Activated effector memory CD4-positive, alpha-beta T cell treated with anti-CD3 and anti-CD28 coated beads, Interleukin-2, amount 50 U/mL, for 16 hours (primary cell): ENCODE measurements at regions not wholly inside any gene's neighbourhood (a gene's known extent, or its start where the extent isn't known, plus 50 kb on each side); places are given as distances from the start of the nearest gene placed in this dataset.
"Not testable (repeated sequence)": the region's sequence is repeated elsewhere in the genome, so short reads cannot be mapped to it uniquely, and the experiment has no call there.

Experiments used
- DNase-seq: peaks from one replicate; pipeline ENCODE4 v3.0.0-alpha.2; 2020

- DNase-seq: no peak
Observed at GRCh38 chr4:38386654-38387188, 277.3 kb upstream of the KLF3 start.

- no peak for DNase-seq
Observed at GRCh38 chr4:38387348-38387747, 276.7 kb upstream of the KLF3 start.

DNA sequence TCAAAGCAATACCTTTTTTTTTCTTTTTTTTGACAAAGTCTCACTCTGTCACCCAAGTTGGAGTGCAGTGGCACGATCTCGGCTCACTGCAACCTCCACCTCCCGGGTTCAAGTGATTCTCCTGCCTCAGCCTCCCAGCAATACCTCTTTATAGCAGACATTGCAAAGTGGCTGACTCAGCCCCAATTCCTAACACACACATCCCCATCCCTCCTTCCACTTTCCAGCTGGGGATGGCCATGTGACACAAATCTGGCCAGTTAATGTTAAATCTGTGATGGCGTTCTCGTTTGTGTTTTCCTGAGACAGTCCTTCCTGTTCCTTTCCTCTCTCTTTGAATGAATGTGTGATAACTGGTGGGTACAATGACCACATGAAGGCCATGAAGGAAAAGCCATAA is 276.2 kb upstream of the KLF3 start:
- DNase-seq: no peak

DNA sequence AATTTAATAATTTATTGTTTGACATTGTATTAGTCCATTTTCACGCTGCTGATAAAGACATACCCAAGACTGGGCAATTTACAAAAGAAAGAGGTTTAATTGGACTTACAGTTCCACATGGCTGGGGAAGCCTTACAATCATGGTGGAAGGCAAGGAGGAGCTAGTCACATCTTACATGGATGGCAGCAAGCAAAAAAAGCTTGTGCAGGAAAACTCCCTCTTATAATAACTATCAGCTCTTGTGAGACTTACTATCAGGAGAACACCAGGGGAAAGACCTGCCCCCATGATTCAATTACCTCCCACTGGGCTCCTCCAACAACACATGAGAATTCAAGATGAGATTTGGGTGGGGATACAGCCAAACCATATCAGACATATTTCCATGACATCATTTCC is 275.1 kb upstream of the KLF3 start:
- DNase-seq: not testable (repeated sequence)

- no peak for DNase-seq
Observed at GRCh38 chr4:38390969-38391545, 272.9 kb upstream of the KLF3 start.

DNA sequence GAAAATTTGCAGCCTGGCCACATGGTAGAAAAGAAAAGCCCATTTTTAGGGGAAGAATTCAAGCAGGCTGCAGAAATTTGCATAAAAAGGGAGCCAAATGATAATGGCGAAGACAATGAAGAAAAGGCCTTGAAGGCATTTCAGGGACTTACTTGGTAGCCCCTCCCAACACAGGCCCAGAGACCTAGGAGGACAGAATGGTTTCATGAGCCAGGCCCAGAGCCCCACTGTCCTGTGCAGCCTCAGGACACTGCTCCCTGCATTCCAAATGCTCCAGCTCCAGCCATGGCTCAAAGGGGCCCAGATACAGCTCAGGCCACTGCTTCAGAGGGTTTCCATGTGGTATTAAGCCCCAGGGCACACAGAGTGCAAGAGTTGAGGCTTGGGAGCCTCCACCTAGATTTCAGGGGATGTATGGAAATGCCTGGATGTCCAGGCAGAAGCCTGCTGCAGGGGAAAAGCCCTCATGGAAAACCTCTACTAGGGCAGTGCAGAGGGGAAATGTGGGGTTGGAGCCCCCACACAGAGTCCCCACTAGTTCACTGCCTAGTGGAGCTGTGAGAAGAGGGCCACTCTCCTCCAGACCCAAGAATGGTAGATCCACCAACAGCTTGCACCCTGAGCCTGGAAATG is 271.7 kb upstream of the KLF3 start:
- no peak for DNase-seq

GRCh38 chr4:38396091-38396490 is 267.9 kb upstream of the KLF3 start:
- DNase-seq: no peak

- no peak for DNase-seq
Observed at GRCh38 chr4:38396845-38397547, 267.0 kb upstream of the KLF3 start.

DNA sequence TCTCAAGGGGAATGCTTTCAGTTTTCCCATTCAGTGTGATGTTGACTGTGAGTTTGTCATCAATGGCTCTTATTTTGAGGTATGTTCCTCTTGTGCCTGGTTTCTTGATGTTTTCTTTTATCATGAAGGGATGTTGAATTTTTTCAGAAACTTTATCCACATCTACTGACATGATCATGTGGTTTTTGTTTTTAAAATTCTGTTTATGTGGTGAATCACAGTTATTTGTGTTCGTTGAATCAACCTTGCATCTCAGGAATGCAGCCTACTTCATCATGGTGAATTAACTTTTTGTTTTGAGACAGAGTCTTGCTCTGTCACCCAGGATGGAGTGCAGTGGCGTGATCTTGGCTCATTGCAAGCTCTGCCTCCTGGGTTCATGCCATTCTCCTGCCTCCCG is 263.1 kb upstream of the KLF3 start:
- no peak for DNase-seq

GRCh38 chr4:38406243-38406642 is 257.8 kb upstream of the KLF3 start:
- DNase-seq: no peak

DNA sequence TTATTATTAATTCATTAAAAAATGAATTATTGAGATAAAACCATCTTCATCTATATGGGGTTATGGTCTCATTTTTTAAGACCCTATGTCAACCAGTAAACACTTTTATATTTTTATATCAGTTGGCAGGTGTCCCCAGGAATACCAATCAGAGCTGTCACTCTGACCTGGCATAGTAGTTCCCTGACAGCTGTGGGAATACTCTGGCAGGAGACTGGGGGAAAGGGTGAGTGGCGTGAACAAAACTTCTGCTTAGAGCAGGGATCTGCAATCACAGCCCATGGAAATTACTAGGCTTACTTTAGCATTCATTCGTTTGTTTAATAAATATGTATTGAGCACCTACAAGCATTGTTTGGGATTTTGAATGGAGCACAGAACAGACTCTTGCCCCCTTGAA is 254.1 kb upstream of the KLF3 start:
- no peak for DNase-seq

DNA sequence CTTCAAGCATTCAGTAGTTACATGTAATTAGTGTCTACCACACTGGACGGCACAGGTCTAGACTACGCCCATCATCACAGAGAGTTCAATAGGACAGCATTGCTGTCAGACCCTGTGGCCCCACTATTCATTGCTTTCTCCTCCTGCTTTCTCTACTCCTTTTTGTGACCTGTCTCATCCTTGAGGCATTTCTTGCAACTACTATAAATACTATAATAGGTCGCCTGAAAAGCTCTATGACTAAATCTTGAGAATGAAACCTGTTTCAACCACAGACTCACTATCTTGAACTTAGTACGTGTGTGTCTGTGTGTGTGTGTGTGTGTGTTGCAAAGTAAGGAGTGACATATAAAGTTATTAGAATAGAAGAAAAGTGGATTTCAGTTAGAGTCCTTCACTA is 252.9 kb upstream of the KLF3 start:
- DNase-seq: no peak

DNA sequence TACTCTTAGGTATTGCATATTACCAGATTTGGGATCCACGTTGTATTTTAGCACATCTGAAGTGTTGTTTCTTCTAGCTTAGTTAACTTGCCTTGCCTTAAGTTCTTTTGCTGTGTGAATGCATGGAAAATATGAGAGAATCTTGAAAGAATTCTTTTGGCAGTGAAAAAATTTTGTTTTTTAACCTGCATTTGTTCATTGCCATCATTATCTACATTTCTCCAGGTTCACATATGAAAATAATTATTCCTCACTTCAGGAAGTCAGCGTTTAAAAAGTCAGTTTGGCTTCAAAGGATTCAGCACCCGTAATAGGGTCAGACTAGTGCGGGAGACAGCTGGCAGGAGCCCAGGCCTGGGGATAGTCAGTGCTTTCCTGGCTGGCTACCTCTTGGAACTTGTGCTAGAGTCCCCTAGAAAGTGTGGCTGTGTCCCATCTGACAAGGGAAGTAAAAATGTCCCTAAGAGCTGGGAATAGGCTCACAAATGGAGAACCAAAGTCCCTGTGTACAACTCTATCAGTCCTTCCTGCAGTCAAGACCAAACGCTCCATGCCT is 251.9 kb upstream of the KLF3 start:
- no peak for DNase-seq

DNA sequence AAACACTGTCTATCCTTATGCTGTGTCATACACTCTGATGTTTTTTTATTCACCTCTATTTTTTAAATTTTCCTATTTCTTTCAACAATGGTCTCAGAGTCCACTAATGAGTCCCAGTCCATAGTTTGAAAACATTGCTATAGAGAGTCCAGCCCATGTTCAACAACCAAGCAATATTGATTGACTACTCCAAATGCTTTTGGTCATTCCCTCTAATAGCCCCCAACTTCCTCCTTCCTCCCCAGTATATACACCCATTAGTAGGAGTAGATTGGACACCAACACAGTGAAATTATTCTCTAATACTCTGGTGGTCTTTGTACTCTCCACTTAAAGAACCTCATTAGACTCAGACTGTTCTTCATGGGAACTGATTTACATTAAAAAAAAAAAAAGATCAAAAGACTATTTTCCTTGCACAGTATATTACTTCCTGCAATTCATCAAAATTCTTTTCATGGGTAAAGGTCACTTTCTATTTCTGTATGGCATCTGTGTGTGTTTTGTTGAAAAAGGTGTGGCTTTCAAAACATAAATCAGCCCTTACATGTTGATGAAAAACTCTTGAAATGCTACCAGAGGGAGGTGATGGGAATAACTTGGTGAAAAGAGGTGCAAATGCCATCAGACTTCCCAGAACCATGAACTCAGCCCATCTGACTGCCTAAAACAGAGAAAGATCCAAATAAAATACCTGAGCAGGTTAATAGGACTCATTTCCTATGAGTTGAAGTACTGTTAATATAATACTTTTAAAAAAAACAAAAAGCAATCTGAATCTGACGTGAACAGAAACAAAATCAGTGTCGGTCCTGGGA is 250.3 kb upstream of the KLF3 start:
- no peak for DNase-seq

GRCh38 chr4:38414410-38414809 is 249.6 kb upstream of the KLF3 start:
- DNase-seq: no peak

DNA sequence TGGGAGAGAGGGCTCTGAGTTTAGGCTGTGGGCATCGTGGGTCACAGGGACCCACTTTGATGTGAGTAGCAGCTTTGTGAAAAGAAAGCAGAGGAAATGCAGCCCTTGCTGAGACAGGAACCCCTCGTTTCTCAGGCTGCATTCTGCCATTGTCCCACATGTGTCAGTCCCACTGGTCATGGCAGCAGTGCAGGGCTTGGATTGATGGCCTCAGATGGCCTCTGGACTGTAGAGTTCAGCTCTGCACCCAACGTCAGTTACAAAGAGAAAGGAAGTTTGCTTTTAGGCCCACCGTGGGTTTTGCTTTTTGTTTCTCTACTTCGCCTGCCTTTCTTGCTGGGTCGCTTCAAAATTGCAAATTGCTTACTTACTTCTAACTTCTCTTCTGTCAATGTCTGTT is 248.3 kb upstream of the KLF3 start:
- DNase-seq: no peak

DNA sequence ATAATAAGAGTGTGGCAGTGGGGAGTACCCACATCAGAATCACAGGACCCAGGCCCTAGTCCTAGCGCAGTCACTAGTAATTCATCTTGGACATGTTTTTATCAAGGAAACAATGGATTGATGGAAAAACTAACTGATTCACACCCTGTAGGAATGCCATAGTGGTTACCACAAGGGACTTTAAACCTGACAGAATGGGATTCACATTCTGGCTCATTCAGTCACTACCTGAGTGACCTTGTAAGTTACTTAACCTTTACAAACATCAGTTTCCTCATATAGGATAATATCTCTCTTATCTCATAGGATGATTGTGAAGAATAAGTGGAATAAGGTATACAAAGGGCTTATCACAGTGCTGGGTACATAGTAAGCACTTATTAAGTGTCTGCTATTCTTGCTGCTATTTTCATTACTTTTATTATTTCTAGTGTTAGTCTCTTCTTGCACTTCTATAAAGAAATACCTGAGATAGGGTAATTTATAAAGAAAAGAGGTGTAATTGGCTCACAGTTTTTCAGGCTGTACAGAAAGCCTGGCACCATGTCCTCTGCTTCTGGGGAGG is 247.5 kb upstream of the KLF3 start:
- DNase-seq: no peak

DNA sequence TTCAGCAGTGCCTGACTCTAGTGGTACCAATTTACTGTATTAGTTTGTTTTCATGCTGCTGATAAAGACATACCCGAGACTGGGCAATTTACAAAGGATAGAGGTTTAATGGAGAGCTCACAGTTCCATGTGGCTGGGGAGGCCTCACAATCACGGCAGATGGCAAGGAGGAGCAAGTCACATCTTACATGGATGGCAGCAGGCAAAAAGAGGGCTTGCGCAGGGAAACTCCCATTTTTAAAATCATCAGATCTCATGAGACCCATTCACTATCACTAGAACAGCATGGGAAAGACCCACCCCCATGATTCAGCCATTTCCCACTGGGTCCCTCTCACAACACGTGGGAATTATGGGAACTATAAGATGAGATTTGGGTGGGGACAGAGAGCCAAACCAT is 243.7 kb upstream of the KLF3 start:
- not testable (repeated sequence) for DNase-seq

GRCh38 chr4:38422850-38423249 is 241.1 kb upstream of the KLF3 start:
- no peak for DNase-seq

DNA sequence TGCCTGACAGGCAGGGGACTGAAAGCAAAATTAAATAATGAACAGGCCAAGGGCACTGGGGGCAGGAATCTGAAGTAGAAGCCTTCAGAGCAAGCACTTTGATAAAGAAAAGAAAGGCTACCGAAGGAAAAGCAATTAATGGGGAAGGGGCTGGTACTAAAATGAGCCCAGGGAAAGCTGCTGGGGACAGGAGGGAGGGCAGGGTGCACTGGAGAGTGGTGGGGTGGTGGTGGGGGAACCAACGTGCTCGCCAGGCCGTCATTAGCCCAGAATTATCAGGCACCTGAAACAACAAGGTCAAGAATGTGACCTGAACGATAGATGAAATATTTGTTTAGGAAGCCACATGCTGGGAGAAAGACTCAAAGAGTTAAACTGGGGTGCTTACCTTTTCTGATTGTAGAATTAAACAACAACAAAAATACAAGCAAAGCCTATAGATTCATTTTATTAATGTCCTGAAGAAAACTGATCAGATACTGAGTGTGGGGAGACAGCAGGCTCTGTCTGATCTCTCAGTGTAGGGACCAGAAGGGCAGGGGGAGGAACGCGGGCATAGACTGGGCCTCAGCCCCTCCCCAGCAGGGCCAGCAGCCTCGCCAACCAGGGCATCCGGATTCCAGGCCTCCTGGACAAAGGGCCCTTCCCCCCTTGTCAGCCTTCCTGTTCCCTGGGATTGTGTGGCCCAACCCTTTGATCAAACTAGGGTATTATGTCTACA is 239.7 kb upstream of the KLF3 start:
- no peak for DNase-seq

- DNase-seq: no peak
Observed at GRCh38 chr4:38426532-38426931, 237.5 kb upstream of the KLF3 start.

DNA sequence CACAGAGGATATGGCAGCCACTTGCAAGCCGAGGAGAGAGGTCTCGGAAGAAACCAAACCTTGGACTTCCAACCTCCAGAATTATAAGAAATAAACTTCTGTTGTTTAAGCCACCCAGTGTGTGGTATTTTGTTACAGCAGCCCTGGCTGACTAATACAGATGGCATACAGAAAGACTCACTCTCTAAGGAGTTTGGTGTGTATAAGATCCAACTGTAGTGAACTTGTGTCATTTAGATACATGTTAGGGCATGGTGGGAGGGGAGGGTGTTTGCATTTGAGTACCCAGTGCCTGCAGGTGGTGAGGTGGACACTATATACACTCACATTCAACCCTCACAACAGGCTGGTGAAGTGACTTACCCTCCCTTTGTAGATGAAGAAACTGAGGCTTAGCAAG is 233.2 kb upstream of the KLF3 start:
- no peak for DNase-seq
